Natural killer cell (primary cell): ENCODE measurements at regions not wholly inside any gene's neighbourhood (a gene's known extent, or its start where the extent isn't known, plus 50 kb on each side); places are given as distances from the start of the nearest gene placed in this dataset.
A peak's percentile ranks its signal among the peaks of the same experiment; 100 is the strongest.

Experiments used
- ATAC-seq, 3 donors: fragments of 150-1000 bp in 2 of 3; fragments of 200-7000 bp in 1 of 3; cut with Tn5 transposase; 1 replicate in 1 of 3; 2 replicates in 2 of 3; pipeline ENCODE4 v1.10.0; 2021; ENCODE audit warnings: mild to moderate bottlenecking in 2 of 3, moderate library complexity in 2 of 3
- DNase-seq, 2 donors: peaks; one replicate each; pipeline versions ENCODE4 v3.0.0 to v3.0.0-alpha.2; 2013 to 2021; ENCODE audit warnings: mixed read lengths in 1 of 2
- H3K27ac ChIP-seq: one replicate; pipeline ENCODE4 v1.5.1; 2013; ENCODE audit warnings: mild to moderate bottlenecking, low read length
- H3K27me3 ChIP-seq: one replicate; pipeline ENCODE4 v1.6.1; 2013; ENCODE audit warnings: low read length; ENCODE audit not compliant: control insufficient read depth, insufficient read depth
- H3K36me3 ChIP-seq: one replicate; pipeline ENCODE4 v1.6.1; 2013; ENCODE audit warnings: low read length; ENCODE audit not compliant: control insufficient read depth, insufficient read depth
- H3K4me1 ChIP-seq: one replicate; pipeline ENCODE4 v1.6.1; 2013; ENCODE audit warnings: low read length; ENCODE audit not compliant: control insufficient read depth, insufficient read depth
- H3K4me3 ChIP-seq: one replicate; pipeline ENCODE4 v1.5.1; 2013; ENCODE audit warnings: low read length
- H3K9me3 ChIP-seq: one replicate; pipeline ENCODE4 v1.6.1; 2013; ENCODE audit warnings: low read length; ENCODE audit not compliant: control insufficient read depth, insufficient read depth
- H3K27ac Mint-ChIP-seq, 2 donors: one replicate each; pipeline ENCODE4 v1.8.0; 2022; ENCODE audit warnings: mild to moderate bottlenecking in 2 of 2, mixed read lengths in 2 of 2, moderate library complexity in 1 of 2
- H3K27me3 Mint-ChIP-seq, 2 donors: one replicate each; pipeline ENCODE4 v1.8.0; 2022; ENCODE audit warnings: low read depth in 2 of 2, mixed read lengths in 2 of 2
- H3K36me3 Mint-ChIP-seq: one replicate; pipeline ENCODE4 v1.8.0; 2022; ENCODE audit warnings: mixed read lengths
- H3K4me1 Mint-ChIP-seq, 2 donors: one replicate each; pipeline ENCODE4 v1.8.0; 2022; ENCODE audit warnings: mixed read lengths in 2 of 2
- H3K4me3 Mint-ChIP-seq: one replicate; pipeline ENCODE4 v1.8.0; 2022; ENCODE audit warnings: mild to moderate bottlenecking, moderate library complexity, mixed read lengths
- H3K9me3 Mint-ChIP-seq, 2 donors: one replicate each; pipeline ENCODE4 v1.8.0; 2022; ENCODE audit warnings: mixed read lengths in 2 of 2
- WGBS: methylation state at CpG from one replicate; pipeline ENCODE4 v1.1.7; 2013; ENCODE audit warnings: missing lambda C conversion rate; ENCODE audit not compliant: insufficient coverage; 5-methylcytosine and 5-hydroxymethylcytosine counted together
- intact Hi-C: fragments of 100-400 bp; cut with micrococcal nuclease; formaldehyde crosslinking; loops from one replicate; pipeline ENCODE4 v1.14.2; 2022
- TF ChIP-seq, protein P1 (sequence below): fragments of 200-600 bp; IDR thresholded peaks from one replicate; pipeline ENCODE4 v1.8.0; 2022; ENCODE audit warnings: antibody characterized with exemption

DNA sequence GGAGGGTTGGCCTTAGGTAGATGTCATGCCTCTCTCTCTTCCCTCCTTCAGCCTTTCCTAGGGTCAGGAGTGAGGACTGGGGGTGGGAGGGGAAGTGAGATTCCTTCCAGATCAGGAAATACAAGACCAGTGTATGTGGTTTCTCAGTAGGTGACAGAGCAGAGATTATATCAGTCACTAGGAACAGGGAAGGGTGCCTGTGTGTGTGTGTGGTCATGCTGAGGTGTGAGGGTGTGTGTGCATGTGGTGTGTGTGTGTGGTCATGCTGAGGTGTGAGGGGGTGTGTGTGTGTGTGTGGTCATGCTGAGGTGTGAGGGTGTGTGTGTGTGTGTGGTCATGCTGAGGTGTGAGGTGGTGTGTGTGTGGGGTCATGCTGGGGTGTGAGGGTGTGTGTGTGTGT lies 259.8 kb downstream of the LOXHD1 start:
- Histone ChIP-seq H3K9me3 (peaks cover 17% of the 10 kb centered on the region), H3K27ac (peak overlapping the region; percentile 77), H3K36me3 (no peaks in the 10 kb centered on the region), H3K4me1 (peaks cover 80% of the 10 kb centered on the region), H3K27me3 (no peaks in the 10 kb centered on the region), H3K4me3 (no peak overlapping the region)
- ATAC-seq (peak; percentile 26 to 41 (median 37)), DNase-seq (no peak)
- H3K36me3 Mint-ChIP-seq, result no peaks in the 10 kb centered on the region
- peaks cover 77 to 92% of the 10 kb centered on the region in 2 donors for H3K4me1 Mint-ChIP-seq
- no peaks in the 10 kb centered on the region for H3K27me3 Mint-ChIP-seq
- H3K9me3 Mint-ChIP-seq, result peaks cover 9 to 10% of the 10 kb centered on the region in 2 donors
- H3K4me3 Mint-ChIP-seq, result peak overlapping the region; percentile 63
- H3K27ac Mint-ChIP-seq, result peak overlapping the region; percentile 83 to 95
- intact Hi-C loops, result loop anchor here (5.0 kb wide), 2 partner anchors 115 to 225 kb away; a partner anchor contains a TSS
- TF ChIP-seq, protein P1, sequence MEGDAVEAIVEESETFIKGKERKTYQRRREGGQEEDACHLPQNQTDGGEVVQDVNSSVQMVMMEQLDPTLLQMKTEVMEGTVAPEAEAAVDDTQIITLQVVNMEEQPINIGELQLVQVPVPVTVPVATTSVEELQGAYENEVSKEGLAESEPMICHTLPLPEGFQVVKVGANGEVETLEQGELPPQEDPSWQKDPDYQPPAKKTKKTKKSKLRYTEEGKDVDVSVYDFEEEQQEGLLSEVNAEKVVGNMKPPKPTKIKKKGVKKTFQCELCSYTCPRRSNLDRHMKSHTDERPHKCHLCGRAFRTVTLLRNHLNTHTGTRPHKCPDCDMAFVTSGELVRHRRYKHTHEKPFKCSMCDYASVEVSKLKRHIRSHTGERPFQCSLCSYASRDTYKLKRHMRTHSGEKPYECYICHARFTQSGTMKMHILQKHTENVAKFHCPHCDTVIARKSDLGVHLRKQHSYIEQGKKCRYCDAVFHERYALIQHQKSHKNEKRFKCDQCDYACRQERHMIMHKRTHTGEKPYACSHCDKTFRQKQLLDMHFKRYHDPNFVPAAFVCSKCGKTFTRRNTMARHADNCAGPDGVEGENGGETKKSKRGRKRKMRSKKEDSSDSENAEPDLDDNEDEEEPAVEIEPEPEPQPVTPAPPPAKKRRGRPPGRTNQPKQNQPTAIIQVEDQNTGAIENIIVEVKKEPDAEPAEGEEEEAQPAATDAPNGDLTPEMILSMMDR, result no peak

DNA sequence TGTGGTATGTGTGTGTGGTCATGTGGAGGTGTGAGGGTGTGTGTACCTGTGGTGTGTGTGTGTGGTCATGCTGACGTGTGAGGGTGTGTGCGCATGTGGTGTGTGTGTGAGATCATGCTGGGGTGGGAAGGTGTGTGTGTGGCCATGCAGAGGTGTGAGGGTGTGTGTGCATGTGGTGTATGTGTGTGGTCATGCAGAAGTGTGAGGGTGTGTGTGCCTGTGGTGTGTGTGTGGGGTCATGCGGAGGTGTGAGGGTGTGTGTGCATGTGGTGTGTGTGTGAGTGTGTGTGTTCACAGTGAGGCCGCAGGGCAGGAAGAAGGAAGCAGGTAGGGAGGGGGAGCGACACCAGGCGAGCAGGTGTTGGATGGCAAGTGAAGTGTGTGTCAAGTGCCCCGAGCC lies 259.0 kb downstream of the LOXHD1 start:
- ATAC-seq, result peak; percentile 56 to 67 (median 62)

DNA sequence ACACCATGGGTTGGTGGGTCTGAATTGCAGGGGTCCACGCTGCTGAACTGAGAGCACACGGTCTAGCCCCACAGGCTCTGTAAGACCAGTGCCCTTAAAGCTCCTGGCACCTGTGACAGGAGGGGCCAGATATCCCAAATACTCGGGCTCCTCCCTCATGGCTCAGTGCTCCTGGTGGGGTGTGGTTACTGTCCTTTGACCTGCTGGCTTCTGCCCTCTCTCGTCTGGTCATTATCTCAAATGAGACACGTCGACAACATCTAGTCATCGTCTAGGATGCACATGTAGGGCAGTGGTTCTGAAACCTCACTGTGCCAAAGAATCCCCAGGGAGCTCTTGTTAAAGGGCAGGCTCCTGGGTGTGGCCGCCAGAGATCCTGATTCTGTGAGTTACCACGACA lies 258.4 kb downstream of the LOXHD1 start:
- peak in 1 of 3 donors; percentile 10 for ATAC-seq
- peaks cover 9 to 10% of the 10 kb centered on the region in 2 donors for H3K9me3 Mint-ChIP-seq
- DNase-seq, result no peak
- H3K9me3 ChIP-seq, result peaks cover 17% of the 10 kb centered on the region
- H3K4me1 Mint-ChIP-seq, result peaks cover 90 to 97% of the 10 kb centered on the region in 2 donors
- no peaks in the 10 kb centered on the region for H3K36me3 ChIP-seq
- no peaks in the 10 kb centered on the region for H3K36me3 Mint-ChIP-seq
- no peak overlapping the region for H3K4me3 ChIP-seq
- H3K4me3 Mint-ChIP-seq, result peak overlapping the region; percentile 30
- TF ChIP-seq, protein P1, result no peak
- H3K27me3 ChIP-seq, result no peaks in the 10 kb centered on the region
- intact Hi-C loops, result loop anchor here (1.0 to 5.0 kb wide), 3 partner anchors 63 to 226 kb away; a partner anchor contains a TSS
- H3K27ac Mint-ChIP-seq, result peak overlapping the region; percentile 83 to 95
- peaks cover 81% of the 10 kb centered on the region for H3K4me1 ChIP-seq
- WGBS, result 85% methylated on average over 9 of the region's 9 CpGs
- H3K27me3 Mint-ChIP-seq, result no peaks in the 10 kb centered on the region
- H3K27ac ChIP-seq, result peak overlapping the region; percentile 77

More for the DNA sequence above, 259.0 kb downstream of the LOXHD1 start:
- intact Hi-C loops, result loop anchor here (1.0 to 5.0 kb wide), 3 partner anchors 63 to 226 kb away; a partner anchor contains a TSS
- Mint-ChIP-seq H3K4me1 (peaks cover 85 to 94% of the 10 kb centered on the region in 2 donors), H3K27me3 (no peaks in the 10 kb centered on the region), H3K4me3 (peak overlapping the region; percentile 30), H3K36me3 (no peaks in the 10 kb centered on the region), H3K27ac (peak overlapping the region; percentile 83 to 95), H3K9me3 (peaks cover 9 to 10% of the 10 kb centered on the region in 2 donors)
- peaks cover 84% of the 10 kb centered on the region for H3K4me1 ChIP-seq
- no peaks in the 10 kb centered on the region for H3K36me3 ChIP-seq
- H3K4me3 ChIP-seq, result no peak overlapping the region
- TF ChIP-seq, protein P1, result no peak
- peak overlapping the region; percentile 77 for H3K27ac ChIP-seq
- WGBS, result 28% methylated on average over 7 of the region's 7 CpGs
- no peaks in the 10 kb centered on the region for H3K27me3 ChIP-seq
- peak; percentile 26 to 57 for DNase-seq
- peaks cover 17% of the 10 kb centered on the region for H3K9me3 ChIP-seq

DNA sequence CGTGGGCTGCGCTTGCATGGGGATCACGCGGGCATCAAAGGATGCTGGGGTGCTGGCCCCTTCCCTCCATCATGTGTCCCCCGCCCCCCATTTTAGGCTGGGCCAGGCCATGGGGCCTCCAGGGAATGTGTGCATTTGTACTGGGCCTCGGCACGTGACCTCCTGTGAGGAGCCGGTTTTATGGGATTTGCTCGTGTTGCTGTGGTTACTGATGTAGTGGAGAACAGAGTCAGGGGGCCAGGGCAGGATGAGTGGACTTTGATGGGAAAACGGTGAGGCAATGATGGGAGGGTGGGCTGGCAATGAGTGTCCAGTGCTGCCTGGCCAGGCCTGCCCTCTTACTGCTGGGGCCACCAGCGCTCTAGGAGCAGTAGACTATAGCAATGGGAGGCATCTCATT lies 257.7 kb downstream of the LOXHD1 start:
- Mint-ChIP-seq H3K9me3 (peaks cover 9 to 10% of the 10 kb centered on the region in 2 donors), H3K4me3 (no peak overlapping the region), H3K4me1 (peaks cover 90 to 99% of the 10 kb centered on the region in 2 donors), H3K27ac (peak overlapping the region; percentile 83 to 95), H3K27me3 (no peaks in the 10 kb centered on the region), H3K36me3 (no peaks in the 10 kb centered on the region)
- Histone ChIP-seq H3K4me3 (no peak overlapping the region), H3K4me1 (peaks cover 74% of the 10 kb centered on the region), H3K27ac (no peak overlapping the region), H3K9me3 (peaks cover 17% of the 10 kb centered on the region), H3K36me3 (no peaks in the 10 kb centered on the region), H3K27me3 (no peaks in the 10 kb centered on the region)
- no peak for DNase-seq
- WGBS, result 96% methylated on average over 11 of the region's 11 CpGs
- intact Hi-C loops, result loop anchor here (5.0 kb wide), 2 partner anchors 117 to 227 kb away; a partner anchor contains a TSS
- ATAC-seq, result no peak
- TF ChIP-seq, protein P1, result no peak
